ENCODE measurements at regions not wholly inside any gene's neighbourhood (a gene's known extent, or its start where the extent isn't known, plus 50 kb on each side); places are given as distances from the start of the nearest gene placed in this dataset.
"Not testable (repeated sequence)": the region's sequence is repeated elsewhere in the genome, so short reads cannot be mapped to it uniquely, and the experiment has no call there.

GRCh38 chr14:23725980-23726710, 90.0 kb downstream of the DHRS2 start:
- Mint-ChIP-seq H3K4me3 (no peak overlapping the region), H3K27ac (no peak overlapping the region), H3K36me3 (ENCODE audit: low read depth) (no peaks in the 10 kb centered on the region), H3K4me1 (ENCODE audit: low read depth) (no peaks in the 10 kb centered on the region), H3K27me3 (ENCODE audit: low read depth) (no peaks in the 10 kb centered on the region), H3K9me3 (no peaks in the 10 kb centered on the region)

GRCh38 chr14:23727566-23728335, 91.6 kb downstream of the DHRS2 start:
- no peaks in the 10 kb centered on the region for H3K27me3 Mint-ChIP-seq (ENCODE audit: low read depth)
- no peak overlapping the region for H3K27ac Mint-ChIP-seq
- H3K9me3 Mint-ChIP-seq = no peaks in the 10 kb centered on the region
- no peaks in the 10 kb centered on the region for H3K4me1 Mint-ChIP-seq (ENCODE audit: low read depth)
- no peak overlapping the region for H3K4me3 Mint-ChIP-seq
- no peaks in the 10 kb centered on the region for H3K36me3 Mint-ChIP-seq (ENCODE audit: low read depth)

- Mint-ChIP-seq H3K27ac (no peak overlapping the region), H3K4me1 (ENCODE audit: low read depth) (no peaks in the 10 kb centered on the region)
These were observed 92.6 kb downstream of the DHRS2 start for GRCh38 chr14:23728791-23729190.

GRCh38 chr14:23729720-23730387, 93.7 kb downstream of the DHRS2 start:
- H3K9me3 Mint-ChIP-seq = no peaks in the 10 kb centered on the region
- no peaks in the 10 kb centered on the region for H3K4me1 Mint-ChIP-seq (ENCODE audit: low read depth)
- no peak overlapping the region for H3K27ac Mint-ChIP-seq
- no peaks in the 10 kb centered on the region for H3K36me3 Mint-ChIP-seq (ENCODE audit: low read depth)
- H3K4me3 Mint-ChIP-seq = no peak overlapping the region
- no peaks in the 10 kb centered on the region for H3K27me3 Mint-ChIP-seq (ENCODE audit: low read depth)

More at GRCh38 chr14:23728791-23729190, 92.6 kb downstream of the DHRS2 start:
- Mint-ChIP-seq H3K27me3 (ENCODE audit: low read depth) (no peaks in the 10 kb centered on the region), H3K36me3 (ENCODE audit: low read depth) (no peaks in the 10 kb centered on the region), H3K9me3 (no peaks in the 10 kb centered on the region), H3K4me3 (no peak overlapping the region)

- Mint-ChIP-seq H3K27me3 (ENCODE audit: low read depth) (no peaks in the 10 kb centered on the region), H3K36me3 (ENCODE audit: low read depth) (no peaks in the 10 kb centered on the region), H3K4me3 (no peak overlapping the region), H3K27ac (no peak overlapping the region), H3K9me3 (peaks cover 4% of the 10 kb centered on the region), H3K4me1 (ENCODE audit: low read depth) (no peaks in the 10 kb centered on the region)
These were observed 99.2 kb downstream of the DHRS2 start for GRCh38 chr14:23735394-23735793.

- not testable (repeated sequence) for H3K27me3 Mint-ChIP-seq (ENCODE audit: low read depth); H3K4me1 Mint-ChIP-seq (ENCODE audit: low read depth); H3K27ac Mint-ChIP-seq; H3K36me3 Mint-ChIP-seq (ENCODE audit: low read depth); H3K4me3 Mint-ChIP-seq; H3K9me3 Mint-ChIP-seq
These were observed 108.2 kb downstream of the DHRS2 start for GRCh38 chr14:23744368-23744767.

GRCh38 chr14:23750357-23750756, 114.2 kb downstream of the DHRS2 start:
- no peaks in the 10 kb centered on the region for H3K9me3 Mint-ChIP-seq
- H3K27me3 Mint-ChIP-seq (ENCODE audit: low read depth) = peaks cover 8% of the 10 kb centered on the region
- no peaks in the 10 kb centered on the region for H3K36me3 Mint-ChIP-seq (ENCODE audit: low read depth)
- no peaks in the 10 kb centered on the region for H3K4me1 Mint-ChIP-seq (ENCODE audit: low read depth)
- H3K27ac Mint-ChIP-seq = no peak overlapping the region
- H3K4me3 Mint-ChIP-seq = no peak overlapping the region

- H3K4me3 Mint-ChIP-seq = no peak overlapping the region
- H3K36me3 Mint-ChIP-seq (ENCODE audit: low read depth) = no peaks in the 10 kb centered on the region
- H3K9me3 Mint-ChIP-seq = no peaks in the 10 kb centered on the region
- H3K27me3 Mint-ChIP-seq (ENCODE audit: low read depth) = peaks cover 11% of the 10 kb centered on the region
- H3K27ac Mint-ChIP-seq = no peak overlapping the region
- no peaks in the 10 kb centered on the region for H3K4me1 Mint-ChIP-seq (ENCODE audit: low read depth)
These were observed 115.5 kb downstream of the DHRS2 start for GRCh38 chr14:23751616-23752015.

GRCh38 chr14:23763394-23763793, 127.2 kb downstream of the DHRS2 start:
- Mint-ChIP-seq H3K27ac (no peak overlapping the region), H3K27me3 (ENCODE audit: low read depth) (peaks cover 9% of the 10 kb centered on the region), H3K36me3 (ENCODE audit: low read depth) (no peaks in the 10 kb centered on the region), H3K9me3 (no peaks in the 10 kb centered on the region), H3K4me1 (ENCODE audit: low read depth) (no peaks in the 10 kb centered on the region), H3K4me3 (no peak overlapping the region)

GRCh38 chr14:23766737-23767401, 130.7 kb downstream of the DHRS2 start:
- Mint-ChIP-seq H3K9me3 (no peaks in the 10 kb centered on the region), H3K27me3 (ENCODE audit: low read depth) (peaks cover under 1% of the 10 kb centered on the region), H3K36me3 (ENCODE audit: low read depth) (no peaks in the 10 kb centered on the region), H3K4me3 (no peak overlapping the region), H3K4me1 (ENCODE audit: low read depth) (no peaks in the 10 kb centered on the region), H3K27ac (no peak overlapping the region)

GRCh38 chr14:23769221-23769728, 133.1 kb downstream of the DHRS2 start:
- not testable (repeated sequence) for H3K9me3 Mint-ChIP-seq; H3K36me3 Mint-ChIP-seq (ENCODE audit: low read depth); H3K27me3 Mint-ChIP-seq (ENCODE audit: low read depth); H3K27ac Mint-ChIP-seq; H3K4me1 Mint-ChIP-seq (ENCODE audit: low read depth); H3K4me3 Mint-ChIP-seq

- Mint-ChIP-seq H3K9me3 (no peaks in the 10 kb centered on the region), H3K27ac (no peak overlapping the region), H3K36me3 (ENCODE audit: low read depth) (no peaks in the 10 kb centered on the region), H3K4me3 (no peak overlapping the region), H3K27me3 (ENCODE audit: low read depth) (no peaks in the 10 kb centered on the region), H3K4me1 (ENCODE audit: low read depth) (no peaks in the 10 kb centered on the region)
These were observed 137.8 kb downstream of the DHRS2 start for GRCh38 chr14:23773981-23774380.

- H3K4me1 Mint-ChIP-seq (ENCODE audit: low read depth) = no peaks in the 10 kb centered on the region
- H3K27me3 Mint-ChIP-seq (ENCODE audit: low read depth) = peaks cover 8% of the 10 kb centered on the region
- H3K9me3 Mint-ChIP-seq = no peaks in the 10 kb centered on the region
- H3K27ac Mint-ChIP-seq = no peak overlapping the region
- no peaks in the 10 kb centered on the region for H3K36me3 Mint-ChIP-seq (ENCODE audit: low read depth)
- no peak overlapping the region for H3K4me3 Mint-ChIP-seq
These were observed 140.1 kb downstream of the DHRS2 start for GRCh38 chr14:23776296-23776695.

- Mint-ChIP-seq H3K36me3 (ENCODE audit: low read depth) (no peaks in the 10 kb centered on the region), H3K4me3 (no peak overlapping the region), H3K27ac (no peak overlapping the region), H3K4me1 (ENCODE audit: low read depth) (no peaks in the 10 kb centered on the region), H3K9me3 (no peaks in the 10 kb centered on the region), H3K27me3 (ENCODE audit: low read depth) (peaks cover 20% of the 10 kb centered on the region)
These were observed 149.0 kb downstream of the DHRS2 start for GRCh38 chr14:23785208-23785607.

All from T-helper 1 cell treated with Interleukin-12 subunit alpha and Interleukin-12 subunit beta and Interleukin-4 antibody, amounts not matched to agents 30 μg/mL and 1 μg/mL, for 36 hours (primary cell).